ENCODE measurements at regions not wholly inside any gene's neighbourhood (a gene's known extent, or its start where the extent isn't known, plus 50 kb on each side); places are given as distances from the start of the nearest gene placed in this dataset.

DNA sequence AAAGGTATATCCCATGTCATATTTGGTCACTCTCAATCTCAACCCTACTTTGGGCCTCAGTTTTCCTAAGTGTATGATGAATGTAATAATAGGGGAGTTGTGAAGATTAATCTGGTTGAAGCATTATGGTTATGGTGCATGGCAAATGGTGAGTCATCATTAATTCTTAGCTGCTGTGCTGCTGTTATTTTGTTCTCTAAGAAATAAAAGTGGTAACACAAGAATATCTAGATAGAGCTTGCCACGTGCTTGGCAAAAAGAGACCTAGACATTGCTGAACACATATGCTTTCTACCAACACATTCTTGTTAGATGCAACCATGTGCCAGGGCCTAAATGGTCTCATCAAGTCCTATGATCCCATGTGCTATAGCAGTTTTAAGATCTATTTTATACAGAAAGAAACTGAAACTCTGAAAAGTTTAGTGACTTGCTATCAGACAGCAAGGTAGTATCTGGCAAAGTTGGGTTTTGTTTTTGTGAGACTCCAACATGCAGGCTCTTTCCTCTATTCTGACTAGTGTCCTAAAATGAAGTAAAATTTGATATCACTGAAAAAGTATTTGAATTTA lies 699.9 kb upstream of the MEF2C start:
- H3K27me3 ChIP-seq: no peaks in the 10 kb centered on the region
- no peaks in the 10 kb centered on the region for H3K9me3 ChIP-seq
- intact Hi-C loops (cut with DNase I; ENCODE audit: low total_unique reads): no loop called here
- no peaks in the 10 kb centered on the region for H3K36me3 ChIP-seq
- no peak overlapping the region for H3K27ac ChIP-seq
- TF ChIP-seq, protein P1, sequence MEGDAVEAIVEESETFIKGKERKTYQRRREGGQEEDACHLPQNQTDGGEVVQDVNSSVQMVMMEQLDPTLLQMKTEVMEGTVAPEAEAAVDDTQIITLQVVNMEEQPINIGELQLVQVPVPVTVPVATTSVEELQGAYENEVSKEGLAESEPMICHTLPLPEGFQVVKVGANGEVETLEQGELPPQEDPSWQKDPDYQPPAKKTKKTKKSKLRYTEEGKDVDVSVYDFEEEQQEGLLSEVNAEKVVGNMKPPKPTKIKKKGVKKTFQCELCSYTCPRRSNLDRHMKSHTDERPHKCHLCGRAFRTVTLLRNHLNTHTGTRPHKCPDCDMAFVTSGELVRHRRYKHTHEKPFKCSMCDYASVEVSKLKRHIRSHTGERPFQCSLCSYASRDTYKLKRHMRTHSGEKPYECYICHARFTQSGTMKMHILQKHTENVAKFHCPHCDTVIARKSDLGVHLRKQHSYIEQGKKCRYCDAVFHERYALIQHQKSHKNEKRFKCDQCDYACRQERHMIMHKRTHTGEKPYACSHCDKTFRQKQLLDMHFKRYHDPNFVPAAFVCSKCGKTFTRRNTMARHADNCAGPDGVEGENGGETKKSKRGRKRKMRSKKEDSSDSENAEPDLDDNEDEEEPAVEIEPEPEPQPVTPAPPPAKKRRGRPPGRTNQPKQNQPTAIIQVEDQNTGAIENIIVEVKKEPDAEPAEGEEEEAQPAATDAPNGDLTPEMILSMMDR (IDR thresholded peaks at IDR 0.05): no peak
- TF ChIP-seq POLR2A (IDR thresholded peaks at IDR 0.05): no peak
- TF ChIP-seq POLR2AphosphoS5 (IDR thresholded peaks at IDR 0.05): no peak
- DNase-seq (ENCODE audit: low spot score in 2 of 2): no peak
- H3K4me1 ChIP-seq: no peaks in the 10 kb centered on the region
- no peak overlapping the region for H3K4me3 ChIP-seq

- Histone ChIP-seq H3K36me3 (no peaks in the 10 kb centered on the region), H3K9me3 (no peaks in the 10 kb centered on the region), H3K4me1 (no peaks in the 10 kb centered on the region), H3K27ac (no peak overlapping the region), H3K4me3 (no peak overlapping the region), H3K27me3 (no peaks in the 10 kb centered on the region)
- intact Hi-C loops (cut with DNase I; ENCODE audit: low total_unique reads): no loop called here
- DNase-seq (ENCODE audit: low spot score in 2 of 2): no peak
- no peak for TF ChIP-seq POLR2AphosphoS5 (IDR thresholded peaks at IDR 0.05)
- TF ChIP-seq, protein P1 (IDR thresholded peaks at IDR 0.05): no peak
- TF ChIP-seq POLR2A (IDR thresholded peaks at IDR 0.05): no peak
Measured at GRCh38 chr5:89580976-89581375, 698.0 kb upstream of the MEF2C start.

DNA sequence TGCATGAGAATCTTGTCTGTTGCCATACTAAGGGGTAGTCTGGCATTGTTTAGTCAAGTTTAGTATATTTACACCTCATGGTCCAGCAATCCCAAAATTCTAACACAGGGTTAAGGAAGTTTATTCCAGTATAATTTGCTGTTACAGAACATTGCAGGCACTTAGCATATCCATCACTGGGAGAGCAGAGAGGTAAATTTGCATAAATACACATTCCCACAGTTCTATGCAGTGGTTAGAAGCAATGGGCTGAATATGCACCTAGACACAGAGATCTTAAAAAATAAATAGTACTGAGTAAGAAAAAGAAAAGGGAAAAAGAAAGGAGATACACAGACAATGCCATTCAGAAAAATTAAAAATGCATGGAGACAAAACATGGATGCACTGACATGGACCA lies 692.3 kb upstream of the MEF2C start:
- no peak overlapping the region for H3K4me3 ChIP-seq
- no peaks in the 10 kb centered on the region for H3K27me3 ChIP-seq
- no peaks in the 10 kb centered on the region for H3K4me1 ChIP-seq
- TF ChIP-seq, protein P1 (IDR thresholded peaks at IDR 0.05): no peak
- no peak for TF ChIP-seq POLR2A (IDR thresholded peaks at IDR 0.05)
- H3K27ac ChIP-seq: no peak overlapping the region
- no peaks in the 10 kb centered on the region for H3K36me3 ChIP-seq
- intact Hi-C loops (cut with DNase I; ENCODE audit: low total_unique reads): no loop called here
- H3K9me3 ChIP-seq: no peaks in the 10 kb centered on the region
- no peak for DNase-seq (ENCODE audit: low spot score in 2 of 2)

DNA sequence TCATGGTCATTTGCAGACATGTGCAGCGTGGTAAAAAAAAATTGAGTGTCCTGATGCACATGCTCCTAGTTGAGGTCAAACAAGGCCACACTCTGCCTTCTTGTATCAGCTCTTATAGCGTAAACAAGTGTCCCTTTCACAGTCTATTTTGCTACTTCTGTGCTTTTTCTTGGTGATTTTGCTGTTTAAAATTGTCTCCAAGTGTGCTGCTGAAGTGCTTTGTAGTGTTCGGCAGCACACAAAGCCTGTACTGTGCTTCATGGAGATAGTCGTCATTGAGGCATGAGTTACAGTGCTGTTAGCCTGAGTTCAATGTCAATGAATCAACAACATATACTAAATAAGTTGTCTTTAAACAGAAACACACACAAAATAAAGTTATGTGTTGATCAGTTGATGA lies 690.4 kb upstream of the MEF2C start:
- no peak for DNase-seq (ENCODE audit: low spot score in 2 of 2)
- Histone ChIP-seq H3K4me3 (no peak overlapping the region), H3K4me1 (no peaks in the 10 kb centered on the region), H3K27me3 (no peaks in the 10 kb centered on the region), H3K36me3 (no peaks in the 10 kb centered on the region), H3K27ac (no peak overlapping the region), H3K9me3 (no peaks in the 10 kb centered on the region)
- intact Hi-C loops (cut with DNase I; ENCODE audit: low total_unique reads): no loop called here
- TF ChIP-seq, protein P1 (IDR thresholded peaks at IDR 0.05): no peak
- TF ChIP-seq POLR2AphosphoS5 (IDR thresholded peaks at IDR 0.05) (no peak), POLR2A (IDR thresholded peaks at IDR 0.05) (no peak)

DNA sequence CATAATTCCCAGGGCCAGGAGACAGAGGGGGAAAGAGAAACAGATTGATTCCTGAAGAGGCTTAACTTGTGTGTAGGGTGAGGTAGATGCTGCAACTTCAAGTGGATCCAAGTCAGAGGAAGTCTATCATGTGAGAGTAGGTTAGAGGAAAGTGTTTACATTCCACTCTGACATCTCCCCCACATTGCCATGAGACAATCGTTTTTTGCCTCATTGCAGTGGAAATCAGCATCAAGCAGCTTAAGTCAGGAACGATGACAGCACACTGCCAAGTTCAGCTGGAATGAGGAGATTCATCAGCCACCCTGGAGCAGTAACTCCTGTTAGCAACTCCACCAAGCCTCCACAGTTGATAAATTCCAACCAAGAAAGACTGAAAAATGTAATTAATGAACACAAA lies 689.7 kb upstream of the MEF2C start:
- no peak for DNase-seq (ENCODE audit: low spot score in 2 of 2)
- H3K4me1 ChIP-seq: no peaks in the 10 kb centered on the region
- no peaks in the 10 kb centered on the region for H3K36me3 ChIP-seq
- no peak overlapping the region for H3K4me3 ChIP-seq
- H3K9me3 ChIP-seq: no peaks in the 10 kb centered on the region
- intact Hi-C loops (cut with DNase I; ENCODE audit: low total_unique reads): no loop called here
- H3K27ac ChIP-seq: no peak overlapping the region
- no peaks in the 10 kb centered on the region for H3K27me3 ChIP-seq
- TF ChIP-seq POLR2A (IDR thresholded peaks at IDR 0.05) (no peak), POLR2AphosphoS5 (IDR thresholded peaks at IDR 0.05) (no peak)
- TF ChIP-seq, protein P1 (IDR thresholded peaks at IDR 0.05): no peak
